ENCODE measurements at regions not wholly inside any gene's neighbourhood (a gene's known extent, or its start where the extent isn't known, plus 50 kb on each side); places are given as distances from the start of the nearest gene placed in this dataset.

- BruUV-seq (replicated peaks), result no TSS peak
These were observed 247.8 kb upstream of the DKK2 start for GRCh38 chr4:107283587-107284559.

More at GRCh38 chr4:107283587-107284559, 247.8 kb upstream of the DKK2 start:
- intact Hi-C loops (cut with micrococcal nuclease; ENCODE audit: unreplicated experiment) (no loop called here), in situ Hi-C loops (cut with MboI) (no loop called here)
- FAIRE-seq (no peak), ATAC-seq (no peak), DNase-seq (ENCODE audit: low read depth, low spot score) (no peak)
- WGBS (ENCODE audit: insufficient coverage, insufficient replicate concordance, low lambda C conversion rate, missing lambda C conversion rate), result 0% methylated on average over 4 of the region's 4 CpGs
- RAD21 ChIA-PET (ENCODE audit: unreplicated experiment), result no interaction called here
- Histone ChIP-seq H4K20me1 (ENCODE audit: control insufficient read depth, insufficient read depth) (no peaks in the 10 kb centered on the region), H3K4me3 (no peak overlapping the region), H3K4me1 (ENCODE audit: control insufficient read depth, insufficient read depth, low read length) (no peaks in the 10 kb centered on the region), H3K27ac (ENCODE audit: control insufficient read depth, insufficient read depth) (no peak overlapping the region), H3K9ac (ENCODE audit: control insufficient read depth, insufficient read depth, low read length) (no peak overlapping the region), H3K4me2 (ENCODE audit: control insufficient read depth, insufficient read depth) (no peak overlapping the region), H3K27me3 (replicated peaks in 1 of 2; ENCODE audit: control insufficient read depth in 2 of 2, insufficient read depth in 2 of 2, low read length in 1 of 2) (no peaks in the 10 kb centered on the region), H3K9me3 (replicated peaks; ENCODE audit: control insufficient read depth, insufficient read depth, low read length) (no peaks in the 10 kb centered on the region), H3K79me2 (ENCODE audit: control insufficient read depth, insufficient read depth, low read length) (no peaks in the 10 kb centered on the region), H2AFZ (ENCODE audit: control insufficient read depth, low read depth, low read length) (no peak overlapping the region), H3K36me3 (ENCODE audit: control insufficient read depth in 2 of 2, insufficient read depth in 2 of 2, low read length in 1 of 2) (no peaks in the 10 kb centered on the region)
- POLR2A ChIA-PET, result no interaction called here
- SMC1A ChIA-PET (ENCODE audit: uncharacterized antibody, unreplicated experiment), result no interaction called here
- CTCF ChIA-PET, result no interaction called here
- TF ChIP-seq ZNF384 (IDR thresholded peaks at IDR 0.05; ENCODE audit: borderline replicate concordance, low read depth, low read length) (no peak), RELB (IDR thresholded peaks at IDR 0.05; ENCODE audit: low read depth) (no peak), PKNOX1 (IDR thresholded peaks at IDR 0.05) (no peak), TBL1XR1 (IDR thresholded peaks at IDR 0.05; ENCODE audit: low read depth, low read length) (no peak), MAX (IDR thresholded peaks at IDR 0.05; ENCODE audit: low read depth, low read length) (no peak), KDM1A (IDR thresholded peaks at IDR 0.05; ENCODE audit: borderline replicate concordance) (no peak), BMI1 (IDR thresholded peaks at IDR 0.05; ENCODE audit: borderline replicate concordance) (no peak), JUNB (IDR thresholded peaks at IDR 0.05) (no peak), YBX1 (IDR thresholded peaks at IDR 0.05) (no peak), CREM (IDR thresholded peaks at IDR 0.05; ENCODE audit: low read depth) (no peak), USF2 (IDR thresholded peaks at IDR 0.05; ENCODE audit: borderline replicate concordance, low read depth, low read length) (no peak), TARDBP (IDR thresholded peaks at IDR 0.05; ENCODE audit: borderline replicate concordance) (no peak)
